CD4-positive, alpha-beta T cell (primary cell): ENCODE measurements at regions not wholly inside any gene's neighbourhood (a gene's known extent, or its start where the extent isn't known, plus 50 kb on each side); places are given as distances from the start of the nearest gene placed in this dataset.

Experiments used
- ATAC-seq: fragments of 200-7000 bp; cut with Tn5 transposase; one replicate; pipeline ENCODE4 v1.10.0; 2022; ENCODE audit warnings: mild to moderate bottlenecking; ENCODE audit not compliant: poor library complexity
- CTCF ChIA-PET: fragments of 350-600 bp; sonication (Branson Sonifier 250); formaldehyde crosslinking; loops from one replicate; lab custom pipeline; 2021; ENCODE audit warnings: antibody characterized with exemption, inconsistent platforms; lab: Charles Lee
- POLR2A ChIA-PET: fragments of 350-600 bp; sonication (Branson Sonifier 250); formaldehyde crosslinking; loops from one replicate; lab custom pipeline; 2021; ENCODE audit warnings: antibody characterized with exemption, inconsistent platforms; lab: Charles Lee
- DNase-seq, 14 experiments: peaks; one replicate each; pipeline ENCODE4 v3.0.0-alpha.2; 2013 to 2020; ENCODE audit warnings: mixed read lengths in 2 of 14
- H3K27ac ChIP-seq, 2 donors: one replicate each; pipeline versions ENCODE4 v1.5.1 to v1.7.0; 2013; ENCODE audit warnings: low read length in 2 of 2, low read depth in 1 of 2, mild to moderate bottlenecking in 1 of 2
- H3K27me3 ChIP-seq, 2 experiments: 1 replicate in 1 of 2; 2 replicates in 1 of 2; pipeline versions ENCODE4 v1.6.1 to v1.7.0; 2013; ENCODE audit warnings: low read length in 2 of 2, control low read depth in 1 of 2, mild to moderate bottlenecking in 1 of 2, moderate library complexity in 1 of 2; ENCODE audit not compliant: insufficient read depth in 2 of 2, control insufficient read depth in 1 of 2
- H3K36me3 ChIP-seq: one replicate; pipeline ENCODE4 v1.6.1; 2013; ENCODE audit warnings: low read length, control low read depth; ENCODE audit not compliant: insufficient read depth
- H3K4me1 ChIP-seq: one replicate; pipeline ENCODE4 v1.6.1; 2013; ENCODE audit warnings: low read length, control low read depth; ENCODE audit not compliant: insufficient read depth
- H3K4me3 ChIP-seq: one replicate; pipeline ENCODE4 v1.5.1; 2013; ENCODE audit warnings: mild to moderate bottlenecking, low read length, moderate library complexity
- H3K9me3 ChIP-seq, 2 experiments: 1 replicate in 1 of 2; 2 replicates in 1 of 2; pipeline versions ENCODE4 v1.6.1 to v1.7.0; 2013; ENCODE audit warnings: low read length in 2 of 2, mild to moderate bottlenecking in 2 of 2, control low read depth in 1 of 2, moderate library complexity in 1 of 2; ENCODE audit not compliant: control insufficient read depth in 1 of 2, insufficient read depth in 1 of 2
- H3K27ac Mint-ChIP-seq: one replicate; pipeline ENCODE4 v1.8.0; 2020; ENCODE audit warnings: mixed read lengths
- H3K27me3 Mint-ChIP-seq: one replicate; pipeline ENCODE4 v1.8.0; 2021; ENCODE audit warnings: mixed read lengths
- H3K36me3 Mint-ChIP-seq: one replicate; pipeline ENCODE4 v1.8.0; 2021; ENCODE audit warnings: low read depth, mixed read lengths
- H3K4me1 Mint-ChIP-seq: one replicate; pipeline ENCODE4 v1.8.0; 2021; ENCODE audit warnings: low read depth, mixed read lengths
- H3K4me3 Mint-ChIP-seq: one replicate; pipeline ENCODE4 v1.8.0; 2020; ENCODE audit warnings: mild to moderate bottlenecking, mixed read lengths
- H3K9me3 Mint-ChIP-seq: one replicate; pipeline ENCODE4 v1.8.0; 2020; ENCODE audit warnings: mixed read lengths
- CTCF ChIP-seq: fragments of 200-600 bp; IDR thresholded peaks from one replicate; pipeline ENCODE4 v1.8.0; 2022; ENCODE audit warnings: antibody characterized with exemption, mild to moderate bottlenecking
- intact Hi-C, 2 experiments: fragments of 100-400 bp; cut with DNase I in 1 of 2; cut with micrococcal nuclease in 1 of 2; formaldehyde crosslinking; loops; one replicate each; pipeline versions ENCODE4 v1.15.1 to v1.9.0; 2023 to 2025; cut with DNase I, micrococcal nuclease

GRCh38 chr3:67884345-67884744, 229.9 kb upstream of the SUCLG2 start:
- ATAC-seq (no peak), DNase-seq (no peak)
- H3K27me3 ChIP-seq = no peaks in the 10 kb centered on the region
- H3K27me3 Mint-ChIP-seq = peaks cover 12% of the 10 kb centered on the region
- H3K36me3 Mint-ChIP-seq = no peaks in the 10 kb centered on the region
- TF ChIP-seq CTCF = no peak
- no peak overlapping the region for H3K4me3 ChIP-seq
- H3K4me3 Mint-ChIP-seq = no peak overlapping the region
- no peaks in the 10 kb centered on the region for H3K36me3 ChIP-seq
- peaks cover 7% of the 10 kb centered on the region for H3K9me3 Mint-ChIP-seq
- intact Hi-C loops = no loop called here
- CTCF ChIA-PET = no interaction called here
- H3K4me1 ChIP-seq = no peaks in the 10 kb centered on the region
- POLR2A ChIA-PET = no interaction called here
- H3K9me3 ChIP-seq = peaks cover 2 to 4% of the 10 kb centered on the region in 2 experiments
- H3K27ac Mint-ChIP-seq = no peak overlapping the region
- H3K27ac ChIP-seq = no peak overlapping the region
- H3K4me1 Mint-ChIP-seq = no peaks in the 10 kb centered on the region

- DNase-seq (no peak), ATAC-seq (no peak)
- POLR2A ChIA-PET = no interaction called here
- Mint-ChIP-seq H3K27ac (no peak overlapping the region), H3K27me3 (peaks cover 12% of the 10 kb centered on the region), H3K9me3 (peaks cover 7% of the 10 kb centered on the region), H3K36me3 (no peaks in the 10 kb centered on the region), H3K4me1 (no peaks in the 10 kb centered on the region), H3K4me3 (no peak overlapping the region)
- H3K36me3 ChIP-seq = no peaks in the 10 kb centered on the region
- H3K4me3 ChIP-seq = no peak overlapping the region
- H3K9me3 ChIP-seq = peaks cover 0 to under 1% of the 10 kb centered on the region in 2 experiments
- H3K27me3 ChIP-seq = no peaks in the 10 kb centered on the region
- intact Hi-C loops = no loop called here
- CTCF ChIA-PET = interaction anchor here (0.5 to 1.1 kb wide), 2 partner anchors 10 to 398 kb away, joined by 3 to 5 read pairs; no protein-coding TSS in a partner anchor
- H3K4me1 ChIP-seq = no peaks in the 10 kb centered on the region
- TF ChIP-seq CTCF = no peak
- H3K27ac ChIP-seq = no peak overlapping the region
Observed at GRCh38 chr3:67883766-67884165, 229.4 kb upstream of the SUCLG2 start.

GRCh38 chr3:67882981-67883380, 228.6 kb upstream of the SUCLG2 start:
- POLR2A ChIA-PET = no interaction called here
- Mint-ChIP-seq H3K36me3 (no peaks in the 10 kb centered on the region), H3K4me1 (no peaks in the 10 kb centered on the region), H3K4me3 (no peak overlapping the region), H3K9me3 (peaks cover 4% of the 10 kb centered on the region), H3K27me3 (peaks cover 12% of the 10 kb centered on the region), H3K27ac (no peak overlapping the region)
- no peak for TF ChIP-seq CTCF
- intact Hi-C loops = no loop called here
- DNase-seq (no peak), ATAC-seq (no peak)
- Histone ChIP-seq H3K4me1 (no peaks in the 10 kb centered on the region), H3K4me3 (no peak overlapping the region), H3K9me3 (no peaks in the 10 kb centered on the region), H3K27me3 (no peaks in the 10 kb centered on the region), H3K27ac (no peak overlapping the region), H3K36me3 (no peaks in the 10 kb centered on the region)
- CTCF ChIA-PET = interaction anchor here (1.1 kb wide), 1 partner anchor 10 kb away, joined by 3 read pairs; no protein-coding TSS in a partner anchor
